Ovary (tissue), 3 donors: ENCODE measurements at regions not wholly inside any gene's neighbourhood (a gene's known extent, or its start where the extent isn't known, plus 50 kb on each side); places are given as distances from the start of the nearest gene placed in this dataset.

Source experiments
- POLR2A ChIP-seq: fragments of 450-650 bp; IDR thresholded peaks from one replicate; pipeline ENCODE4 v1.6.1; 2017; ENCODE audit warnings: antibody characterized with exemption, mild to moderate bottlenecking, moderate library complexity
- TF ChIP-seq, protein P1 (sequence below), 3 donors: fragments of 450-650 bp in 2 of 3; fragments of 200-600 bp in 1 of 3; IDR thresholded peaks; one replicate each; pipeline versions ENCODE4 v1.5.1 to v1.8.0; 2016 to 2022; ENCODE audit warnings: antibody characterized with exemption in 3 of 3, mild to moderate bottlenecking in 1 of 3
- donor health status: DM: no; HTN: no; CAD: no.

DNA sequence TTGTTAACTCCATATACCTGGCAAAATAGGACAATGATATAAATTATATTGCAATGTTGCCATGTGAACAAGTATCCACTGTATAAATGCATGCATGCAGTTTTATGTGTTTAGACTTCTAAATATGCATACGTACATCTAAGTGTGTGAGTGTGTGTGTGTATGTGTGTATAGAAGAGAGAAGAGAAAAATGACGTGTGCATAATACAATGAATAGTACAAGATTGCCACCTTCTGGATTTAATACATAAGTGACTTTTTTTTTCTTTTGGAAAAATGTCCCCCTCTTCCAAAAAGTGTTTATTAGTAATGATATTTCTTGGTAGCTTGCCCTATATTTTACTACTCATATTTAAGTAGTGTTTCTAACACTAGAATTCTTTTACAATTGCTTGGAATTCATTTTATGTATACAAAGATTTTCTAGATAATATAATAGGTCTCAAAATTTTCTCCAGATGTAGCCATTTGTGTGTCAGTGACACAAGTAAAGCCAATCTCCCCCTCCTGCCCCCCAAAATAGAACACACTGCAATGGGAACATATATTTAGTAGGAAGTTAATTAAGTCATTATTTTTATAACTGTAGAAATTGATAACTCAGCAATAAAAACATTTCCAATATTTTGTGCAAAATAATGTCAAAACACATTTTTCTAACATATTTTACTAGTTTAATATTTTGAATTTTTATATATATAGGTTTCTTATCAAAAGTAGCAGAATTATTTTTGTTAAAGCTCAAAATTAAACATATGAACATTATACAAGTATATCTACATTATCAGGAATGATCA is 783.3 kb upstream of the ATXN8OS start:
- TF ChIP-seq, protein P1, sequence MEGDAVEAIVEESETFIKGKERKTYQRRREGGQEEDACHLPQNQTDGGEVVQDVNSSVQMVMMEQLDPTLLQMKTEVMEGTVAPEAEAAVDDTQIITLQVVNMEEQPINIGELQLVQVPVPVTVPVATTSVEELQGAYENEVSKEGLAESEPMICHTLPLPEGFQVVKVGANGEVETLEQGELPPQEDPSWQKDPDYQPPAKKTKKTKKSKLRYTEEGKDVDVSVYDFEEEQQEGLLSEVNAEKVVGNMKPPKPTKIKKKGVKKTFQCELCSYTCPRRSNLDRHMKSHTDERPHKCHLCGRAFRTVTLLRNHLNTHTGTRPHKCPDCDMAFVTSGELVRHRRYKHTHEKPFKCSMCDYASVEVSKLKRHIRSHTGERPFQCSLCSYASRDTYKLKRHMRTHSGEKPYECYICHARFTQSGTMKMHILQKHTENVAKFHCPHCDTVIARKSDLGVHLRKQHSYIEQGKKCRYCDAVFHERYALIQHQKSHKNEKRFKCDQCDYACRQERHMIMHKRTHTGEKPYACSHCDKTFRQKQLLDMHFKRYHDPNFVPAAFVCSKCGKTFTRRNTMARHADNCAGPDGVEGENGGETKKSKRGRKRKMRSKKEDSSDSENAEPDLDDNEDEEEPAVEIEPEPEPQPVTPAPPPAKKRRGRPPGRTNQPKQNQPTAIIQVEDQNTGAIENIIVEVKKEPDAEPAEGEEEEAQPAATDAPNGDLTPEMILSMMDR (IDR thresholded peaks at IDR 0.05) = no peak
- TF ChIP-seq POLR2A = no peak
